Ureter (tissue), 1 donor: ENCODE measurements at regions not wholly inside any gene's neighbourhood (a gene's known extent, or its start where the extent isn't known, plus 50 kb on each side); places are given as distances from the start of the nearest gene placed in this dataset.

Experiments used
- DNase-seq: peaks from one replicate; pipeline ENCODE4 v3.0.0-alpha.2; 2020; ENCODE audit warnings: low spot score
- donor health status: DM: yes; HTN: yes; CAD: no.

- DNase-seq: no peak
Observed at GRCh38 chr12:125888921-125889320, 823.7 kb downstream of the AACS start.

- DNase-seq: no peak
Observed at GRCh38 chr12:125889742-125890141, 824.5 kb downstream of the AACS start.

GRCh38 chr12:125890366-125890905 is 825.2 kb downstream of the AACS start:
- no peak for DNase-seq

GRCh38 chr12:125890971-125891370 is 825.7 kb downstream of the AACS start:
- DNase-seq: no peak

DNA sequence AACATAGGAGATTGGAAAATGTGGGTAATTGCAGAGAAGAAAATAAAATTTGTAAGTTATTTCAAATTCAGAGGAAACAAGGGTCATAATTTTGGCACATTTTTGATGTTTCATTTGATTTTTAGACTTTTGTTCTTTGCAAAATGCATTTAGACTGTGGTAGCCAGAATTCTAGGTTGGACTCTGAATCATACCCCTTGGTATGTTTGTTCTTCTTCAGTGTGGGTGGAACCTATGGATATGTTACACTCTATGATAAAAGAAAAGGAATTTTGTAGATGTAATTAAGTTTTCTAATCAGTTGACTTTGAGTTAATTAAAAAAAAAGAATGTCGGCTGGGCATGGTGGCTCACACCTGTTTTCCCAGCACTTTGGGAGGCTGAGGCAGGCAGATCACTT is 827.0 kb downstream of the AACS start:
- DNase-seq: no peak

DNA sequence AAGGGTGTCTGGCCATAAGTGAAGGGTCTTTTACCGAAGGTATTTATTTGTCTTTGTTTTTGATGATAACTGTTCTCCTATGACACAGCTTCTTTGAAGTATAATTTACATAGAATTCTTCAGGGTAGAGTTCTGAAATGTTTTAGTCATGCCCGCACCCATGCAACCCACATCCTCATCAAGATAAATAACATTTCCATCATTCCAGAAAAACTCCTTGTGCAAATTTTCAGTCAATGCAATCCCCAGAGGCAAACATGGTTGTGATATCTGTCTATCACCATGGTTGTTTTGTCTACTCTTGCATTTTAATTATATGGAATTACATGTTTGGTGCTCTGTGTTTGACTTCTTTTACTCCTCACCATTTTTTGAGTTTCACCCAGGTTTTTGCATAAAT is 837.8 kb downstream of the AACS start:
- DNase-seq: no peak

GRCh38 chr12:125907351-125907750 is 842.1 kb downstream of the AACS start:
- DNase-seq: no peak

- DNase-seq: no peak
Observed at GRCh38 chr12:125919856-125920470, 854.7 kb downstream of the AACS start.

DNA sequence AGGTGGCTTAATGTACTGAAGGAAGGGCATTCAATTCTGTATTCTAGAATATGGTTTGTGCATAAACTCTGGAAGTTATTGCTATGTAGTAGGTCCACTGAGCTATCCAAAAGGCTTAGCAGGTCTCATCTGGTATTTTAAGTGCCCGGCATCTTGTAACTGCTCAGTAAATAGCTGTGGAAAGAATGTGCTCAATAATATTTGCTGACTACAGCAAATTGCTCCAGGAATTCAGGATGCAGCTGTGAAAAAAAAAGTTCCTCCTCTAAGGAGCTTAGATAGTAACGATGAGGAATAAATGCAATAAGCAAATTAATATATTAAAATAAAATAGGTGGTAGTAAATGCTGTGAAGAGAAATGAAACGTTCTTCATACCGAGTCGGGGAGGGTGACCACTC is 857.1 kb downstream of the AACS start:
- DNase-seq: no peak

DNA sequence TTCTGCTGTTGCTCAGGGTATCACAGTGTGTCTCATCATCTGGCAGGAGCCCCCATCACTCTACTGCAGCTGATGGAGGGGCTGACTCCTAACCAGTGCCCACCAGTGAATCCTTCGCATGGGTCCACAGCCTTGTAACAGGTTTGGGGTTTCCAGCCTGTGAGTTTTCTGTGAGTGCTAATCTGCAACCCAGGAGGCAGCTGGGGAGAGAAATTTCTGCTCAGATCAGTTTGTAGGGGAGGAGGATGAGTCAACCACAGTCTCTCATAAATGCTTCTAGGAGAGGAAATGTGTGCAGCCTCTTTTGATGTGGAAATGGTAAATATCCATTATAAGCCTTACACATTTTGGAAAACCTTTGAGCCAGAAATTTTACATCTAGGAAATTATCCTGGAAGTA is 871.3 kb downstream of the AACS start:
- DNase-seq: no peak

- no peak for DNase-seq
Observed at GRCh38 chr12:125944446-125944845, 879.2 kb downstream of the AACS start.

DNA sequence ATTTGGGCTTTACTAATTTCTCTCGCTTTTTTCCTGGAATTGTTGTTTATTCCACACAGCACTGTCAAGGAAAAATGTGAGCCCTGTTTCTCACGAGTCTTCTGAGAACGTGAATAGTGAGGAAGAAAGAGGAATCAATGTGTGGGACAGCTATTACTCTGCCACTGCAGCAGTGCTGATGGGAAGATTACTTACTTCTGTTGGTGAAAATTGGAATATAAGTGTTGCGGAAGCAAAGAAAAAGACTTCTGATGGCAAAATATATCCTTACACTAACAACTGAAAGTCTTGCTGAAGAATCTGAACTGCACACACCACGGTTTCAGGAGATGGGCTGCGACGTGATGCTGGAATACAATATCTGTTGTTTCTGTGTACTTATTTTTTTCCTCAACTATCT is 884.2 kb downstream of the AACS start:
- DNase-seq: no peak

DNA sequence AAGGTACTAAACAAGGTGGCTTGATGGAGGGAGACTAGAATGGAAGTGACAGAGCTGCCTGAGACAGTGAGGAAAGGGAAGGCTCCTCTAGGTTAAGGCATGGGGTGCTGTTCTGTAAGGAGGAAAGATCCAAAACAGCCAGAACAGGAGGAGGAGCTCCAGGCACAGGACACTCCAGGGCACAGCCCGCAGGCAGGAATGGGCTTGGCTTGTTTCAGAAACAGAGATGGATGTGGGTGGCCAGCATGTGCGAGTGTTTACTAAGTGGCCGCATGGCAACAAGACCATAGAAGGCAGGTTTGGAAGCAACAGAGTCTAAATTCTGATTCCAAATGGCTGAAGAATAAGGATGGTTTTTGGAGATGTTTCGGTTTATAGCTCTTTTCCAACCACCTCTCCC is 889.1 kb downstream of the AACS start:
- no peak for DNase-seq

DNA sequence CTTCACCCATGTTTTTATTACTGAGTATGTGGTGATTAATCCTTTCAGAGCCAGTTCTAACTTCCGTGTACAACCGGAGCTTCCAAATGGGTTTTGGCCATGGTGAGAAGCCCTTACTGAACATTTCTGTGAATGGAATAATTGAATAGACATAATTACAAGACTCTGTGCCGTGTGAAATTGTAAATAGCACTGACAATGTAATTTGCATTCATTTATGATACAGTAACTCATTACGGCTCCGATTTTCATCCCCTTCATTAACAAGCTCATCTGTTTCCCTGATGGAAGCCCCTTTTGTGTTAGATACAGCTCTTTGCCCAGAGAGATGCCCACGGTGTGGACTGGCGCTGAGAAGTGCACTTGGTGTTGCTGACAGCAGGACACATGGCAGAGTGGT is 891.0 kb downstream of the AACS start:
- DNase-seq: no peak

GRCh38 chr12:125966641-125967040 is 901.4 kb downstream of the AACS start:
- DNase-seq: no peak

DNA sequence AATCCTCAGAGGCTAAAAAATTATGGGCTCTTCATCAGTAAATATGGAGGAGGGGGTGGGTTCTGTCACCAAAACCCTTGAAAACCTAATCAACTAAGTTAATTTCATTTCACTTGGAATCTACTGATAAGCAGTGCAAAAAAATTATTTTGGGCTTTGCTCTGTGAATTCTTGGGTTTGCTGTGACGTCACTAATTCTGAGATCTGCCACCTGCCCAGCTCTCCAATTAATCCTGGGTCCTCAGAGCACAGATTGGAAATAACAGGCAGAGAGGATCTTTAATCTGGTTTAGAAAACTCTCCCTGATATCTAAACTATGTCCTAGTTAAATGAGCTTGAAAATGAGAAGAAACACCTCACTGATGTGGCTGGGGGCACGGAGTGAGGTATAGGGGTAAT is 903.2 kb downstream of the AACS start:
- no peak for DNase-seq

DNA sequence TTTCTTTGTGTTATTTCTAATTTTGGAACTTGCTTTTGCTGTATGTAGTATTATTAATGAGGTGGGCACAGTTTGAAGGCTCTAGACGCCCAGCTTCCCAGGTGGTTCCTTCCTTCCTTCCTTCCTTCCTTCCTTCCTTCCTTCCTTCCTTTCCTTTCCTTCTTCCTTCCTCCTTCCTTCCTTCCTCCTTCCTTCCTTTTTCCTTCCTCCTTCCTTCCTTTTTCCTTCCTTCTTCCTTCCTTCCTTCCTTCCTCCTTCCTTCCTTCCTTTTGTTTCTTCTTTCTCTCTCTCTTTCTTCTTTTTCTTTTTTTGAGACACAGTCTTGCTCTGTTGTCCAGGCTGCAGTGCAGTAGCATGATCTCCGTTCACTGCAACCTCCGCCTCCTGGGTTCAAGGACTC is 906.7 kb downstream of the AACS start:
- no peak for DNase-seq

GRCh38 chr12:125978286-125978685 is 913.1 kb downstream of the AACS start:
- no peak for DNase-seq

DNA sequence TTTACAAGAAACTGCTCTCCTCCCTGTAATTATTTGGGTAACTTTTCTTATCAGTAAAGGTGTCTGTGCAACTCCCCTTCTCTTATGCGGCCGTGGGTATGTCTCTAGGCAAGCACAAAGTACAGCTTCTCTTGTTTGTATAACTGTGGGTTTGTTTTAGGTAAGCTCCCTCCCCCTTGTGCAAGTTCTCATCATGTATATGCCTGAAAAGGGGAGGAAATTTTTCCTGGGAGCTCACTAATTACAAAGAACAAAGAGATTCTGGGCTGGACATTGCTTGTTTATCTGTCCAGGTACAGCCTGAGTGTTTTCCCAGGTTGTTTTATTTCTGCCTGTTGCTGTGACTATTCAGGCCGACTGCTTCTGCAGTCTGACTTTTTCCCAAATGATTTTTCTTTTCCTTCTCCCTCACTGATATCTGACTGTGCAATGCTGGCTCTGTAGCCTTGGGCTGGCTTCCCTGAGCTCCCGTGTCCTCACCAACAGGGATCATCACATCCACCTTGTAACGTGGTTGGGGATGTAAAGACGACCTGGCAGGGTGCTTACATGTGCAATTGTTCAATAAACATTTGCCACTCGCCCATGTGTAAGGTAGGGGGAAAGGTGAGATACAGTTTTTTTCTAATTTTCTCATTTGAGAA is 916.5 kb downstream of the AACS start:
- DNase-seq: no peak

GRCh38 chr12:125983094-125983783 is 918.0 kb downstream of the AACS start:
- peak; percentile 46 for DNase-seq

- no peak for DNase-seq
Observed at GRCh38 chr12:125983784-125984500, 918.7 kb downstream of the AACS start.

DNA sequence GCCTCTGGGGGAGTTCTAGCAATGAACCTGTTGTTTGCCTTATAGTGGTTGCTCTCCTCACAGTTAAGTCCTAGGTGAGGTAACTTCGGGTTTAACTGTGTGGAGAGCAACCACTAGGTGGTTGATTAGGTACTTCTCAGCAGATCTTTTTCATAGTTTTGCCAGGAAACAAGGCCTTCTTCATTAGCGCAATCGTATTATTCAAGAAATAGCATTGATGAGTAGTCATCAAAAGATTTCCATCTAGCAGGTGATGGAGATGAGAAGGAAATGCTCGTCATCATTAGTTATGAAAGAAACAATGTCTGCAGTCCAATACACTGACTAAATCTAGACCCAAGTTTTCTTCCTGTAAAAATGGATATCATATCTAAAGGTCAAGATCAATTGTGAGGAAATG is 923.3 kb downstream of the AACS start:
- DNase-seq: no peak
